Left colon (tissue), 2 donors: ENCODE measurements at regions not wholly inside any gene's neighbourhood (a gene's known extent, or its start where the extent isn't known, plus 50 kb on each side); places are given as distances from the start of the nearest gene placed in this dataset.
"Not testable (repeated sequence)": the region's sequence is repeated elsewhere in the genome, so short reads cannot be mapped to it uniquely, and the experiment has no call there.

Experiments used
- ATAC-seq: fragments of 200-7000 bp; cut with Tn5 transposase; one replicate; pipeline ENCODE4 v1.9.1; 2020; ENCODE audit warnings: mild to moderate bottlenecking, moderate library complexity
- DNase-seq, 2 donors: peaks; one replicate each; pipeline ENCODE4 v3.0.0-alpha.2; 2020
- intact Hi-C, 2 donors: fragments of 100-400 bp; cut with DNase I in 1 of 2; cut with micrococcal nuclease in 1 of 2; formaldehyde crosslinking; loops; one replicate each; pipeline versions ENCODE4 v1.11.2 to v1.14.0; 2022; cut with DNase I, micrococcal nuclease
- donor health status: DM: no; HTN: no; CAD: no.
- donor health status: DM: yes; HTN: yes; CAD: no.

- ATAC-seq (peak; percentile 98), DNase-seq (peak; percentile 69 to 83)
- intact Hi-C loops, result loop anchor here in 1 of 2 donors (10.0 kb wide), 1 partner anchor 292 kb away; no protein-coding TSS in a partner anchor
Measured at GRCh38 chr12:13362260-13362841, 165.8 kb downstream of the EMP1 start.

- intact Hi-C loops, result loop anchor here in 1 of 2 donors (10.0 kb wide), 1 partner anchor 295 kb away; no protein-coding TSS in a partner anchor
- DNase-seq (no peak), ATAC-seq (no peak)
Measured at GRCh38 chr12:13359636-13360035, 163.1 kb downstream of the EMP1 start.

GRCh38 chr12:13358391-13358905, 161.9 kb downstream of the EMP1 start:
- intact Hi-C loops, result no loop called here
- no peak for DNase-seq
- ATAC-seq, result no peak

- ATAC-seq, result no peak
- DNase-seq, result no peak
- intact Hi-C loops, result no loop called here
Measured at GRCh38 chr12:13350946-13351345, 154.4 kb downstream of the EMP1 start.

- ATAC-seq, result no peak
- DNase-seq, result no peak
- intact Hi-C loops, result no loop called here
Measured at GRCh38 chr12:13350381-13350780, 153.9 kb downstream of the EMP1 start.

- no peak for ATAC-seq
- no peak for DNase-seq
- intact Hi-C loops, result no loop called here
Measured at GRCh38 chr12:13348464-13348863, 151.9 kb downstream of the EMP1 start.

- ATAC-seq, result no peak
- no peak for DNase-seq
- intact Hi-C loops, result no loop called here
Measured at GRCh38 chr12:13347241-13348043, 150.9 kb downstream of the EMP1 start.

GRCh38 chr12:13345722-13346121, 149.2 kb downstream of the EMP1 start:
- intact Hi-C loops, result no loop called here
- DNase-seq (no peak), ATAC-seq (no peak)

GRCh38 chr12:13343375-13343774, 146.8 kb downstream of the EMP1 start:
- no peak for DNase-seq
- ATAC-seq, result no peak
- intact Hi-C loops, result no loop called here

- ATAC-seq (no peak), DNase-seq (no peak)
- intact Hi-C loops, result no loop called here
Measured at GRCh38 chr12:13342971-13343370, 146.4 kb downstream of the EMP1 start.

- intact Hi-C loops, result no loop called here
- DNase-seq (no peak), ATAC-seq (no peak)
Measured at GRCh38 chr12:13340149-13340548, 143.6 kb downstream of the EMP1 start.

GRCh38 chr12:13339538-13339937, 143.0 kb downstream of the EMP1 start:
- intact Hi-C loops, result no loop called here
- ATAC-seq (no peak), DNase-seq (no peak)

- intact Hi-C loops, result no loop called here
- DNase-seq (no peak), ATAC-seq (no peak)
Measured at GRCh38 chr12:13339091-13339490, 142.6 kb downstream of the EMP1 start.

- no peak for ATAC-seq
- DNase-seq, result no peak
- intact Hi-C loops, result no loop called here
Measured at GRCh38 chr12:13337791-13338190, 141.3 kb downstream of the EMP1 start.

- DNase-seq (no peak), ATAC-seq (no peak)
- intact Hi-C loops, result no loop called here
Measured at GRCh38 chr12:13336216-13336615, 139.7 kb downstream of the EMP1 start.

- no peak for ATAC-seq
- DNase-seq, result no peak
- intact Hi-C loops, result no loop called here
Measured at GRCh38 chr12:13328535-13328934, 132.0 kb downstream of the EMP1 start.

GRCh38 chr12:13326076-13326475, 129.6 kb downstream of the EMP1 start:
- no peak for DNase-seq
- intact Hi-C loops, result no loop called here
- ATAC-seq, result no peak

- ATAC-seq, DNase-seq, intact Hi-C loops: not testable (repeated sequence)
Measured at GRCh38 chr12:13325037-13325436, 128.5 kb downstream of the EMP1 start.

GRCh38 chr12:13318231-13319015, 121.9 kb downstream of the EMP1 start:
- intact Hi-C loops, result no loop called here
- no peak for DNase-seq
- no peak for ATAC-seq
